ENCODE measurements at regions not wholly inside any gene's neighbourhood (a gene's known extent, or its start where the extent isn't known, plus 50 kb on each side); places are given as distances from the start of the nearest gene placed in this dataset.

GRCh38 chr3:164332831-164333802, 745.2 kb downstream of the SI start (continued):
- TF ChIP-seq POLR2A (IDR thresholded peaks at IDR 0.05; ENCODE audit: borderline replicate concordance, extremely low read depth, insufficient read depth, insufficient read length) (no peak), FOSL1 (IDR thresholded peaks at IDR 0.05; ENCODE audit: low read depth) (no peak), EGR1 (IDR thresholded peaks at IDR 0.05; ENCODE audit: low read depth) (no peak), SIN3A (IDR thresholded peaks at IDR 0.05; ENCODE audit: low read depth) (no peak), EZH2phosphoT487 (IDR thresholded peaks at IDR 0.05; ENCODE audit: borderline replicate concordance) (no peak), ZFX (IDR thresholded peaks at IDR 0.05) (no peak), RAD21 (IDR thresholded peaks at IDR 0.05; ENCODE audit: low read depth) (no peak), JUND (IDR thresholded peaks at IDR 0.05) (no peak)
- TF ChIP-seq, protein P1, sequence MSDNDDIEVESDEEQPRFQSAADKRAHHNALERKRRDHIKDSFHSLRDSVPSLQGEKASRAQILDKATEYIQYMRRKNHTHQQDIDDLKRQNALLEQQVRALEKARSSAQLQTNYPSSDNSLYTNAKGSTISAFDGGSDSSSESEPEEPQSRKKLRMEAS (IDR thresholded peaks at IDR 0.05): no peak
- TF ChIP-seq, protein P2, sequence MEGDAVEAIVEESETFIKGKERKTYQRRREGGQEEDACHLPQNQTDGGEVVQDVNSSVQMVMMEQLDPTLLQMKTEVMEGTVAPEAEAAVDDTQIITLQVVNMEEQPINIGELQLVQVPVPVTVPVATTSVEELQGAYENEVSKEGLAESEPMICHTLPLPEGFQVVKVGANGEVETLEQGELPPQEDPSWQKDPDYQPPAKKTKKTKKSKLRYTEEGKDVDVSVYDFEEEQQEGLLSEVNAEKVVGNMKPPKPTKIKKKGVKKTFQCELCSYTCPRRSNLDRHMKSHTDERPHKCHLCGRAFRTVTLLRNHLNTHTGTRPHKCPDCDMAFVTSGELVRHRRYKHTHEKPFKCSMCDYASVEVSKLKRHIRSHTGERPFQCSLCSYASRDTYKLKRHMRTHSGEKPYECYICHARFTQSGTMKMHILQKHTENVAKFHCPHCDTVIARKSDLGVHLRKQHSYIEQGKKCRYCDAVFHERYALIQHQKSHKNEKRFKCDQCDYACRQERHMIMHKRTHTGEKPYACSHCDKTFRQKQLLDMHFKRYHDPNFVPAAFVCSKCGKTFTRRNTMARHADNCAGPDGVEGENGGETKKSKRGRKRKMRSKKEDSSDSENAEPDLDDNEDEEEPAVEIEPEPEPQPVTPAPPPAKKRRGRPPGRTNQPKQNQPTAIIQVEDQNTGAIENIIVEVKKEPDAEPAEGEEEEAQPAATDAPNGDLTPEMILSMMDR (IDR thresholded peaks at IDR 0.05 in 2 of 3, conservative IDR thresholded peaks at IDR 0.05 in 1 of 3; ENCODE audit: borderline replicate concordance in 1 of 3, insufficient read depth in 1 of 3, low read depth in 2 of 3, low read length in 2 of 3): no peak

- no TSS peak for BruUV-seq (replicated peaks)
- H2AFZ ChIP-seq (ENCODE audit: low read depth, low read length, poor library complexity, severe bottlenecking): no peak overlapping the region
- intact Hi-C loops (cut with micrococcal nuclease): no loop called here
- H3K4me2 ChIP-seq (ENCODE audit: low read length): no peak overlapping the region
- no peak for ATAC-seq
- ChIA-PET RAD21 (ENCODE audit: low non-redundant PET in 1 of 2, low total read pairs in 2 of 2, uncharacterized antibody in 2 of 2, unreplicated experiment in 2 of 2) (no interaction called here), CTCF (interaction anchor here (1.0 kb wide), 1 partner anchor 1540 kb away, joined by 4 read pairs; no protein-coding TSS in a partner anchor), POLR2A (no interaction called here)
- no peak overlapping the region for H3K27ac ChIP-seq (ENCODE audit: low read depth, low read length)
- no peak for DNase-seq (ENCODE audit: low read depth, low spot score)
- H4K20me1 ChIP-seq (ENCODE audit: insufficient read depth): no peaks in the 10 kb centered on the region
- H3K79me2 ChIP-seq (ENCODE audit: insufficient read depth, low read length): no peaks in the 10 kb centered on the region
- TF ChIP-seq SRF (IDR thresholded peaks at IDR 0.05; ENCODE audit: low read depth) (no peak), ZNF274 (IDR thresholded peaks at IDR 0.05; ENCODE audit: low read depth, low read length) (no peak), EGR1 (IDR thresholded peaks at IDR 0.05; ENCODE audit: low read depth) (no peak), CEBPB (IDR thresholded peaks at IDR 0.05; ENCODE audit: low read depth) (no peak), FOSL1 (IDR thresholded peaks at IDR 0.05; ENCODE audit: low read depth) (no peak), YY1 (IDR thresholded peaks at IDR 0.05; ENCODE audit: extremely low read depth, insufficient replicate concordance, low read depth, low read length) (no peak)
- H3K9me2 ChIP-seq (ENCODE audit: insufficient read depth): no peaks in the 10 kb centered on the region
- no peak overlapping the region for H3K9ac ChIP-seq (ENCODE audit: low read length)
- H3K9me3 ChIP-seq (ENCODE audit: control insufficient read depth in 1 of 2, insufficient read depth in 1 of 2, low read depth in 1 of 2, low read length in 2 of 2): no peaks in the 10 kb centered on the region
- H3K4me3 ChIP-seq (replicated peaks in 1 of 2; ENCODE audit: low read depth in 1 of 2, low read length in 2 of 2): no peak overlapping the region
- no peaks in the 10 kb centered on the region for H3K27me3 ChIP-seq (ENCODE audit: insufficient read depth, low read length)
- no peaks in the 10 kb centered on the region for H3K4me1 ChIP-seq (ENCODE audit: control insufficient read depth in 1 of 2, insufficient read depth in 2 of 2, low read length in 2 of 2)
- H3K36me3 ChIP-seq (ENCODE audit: control insufficient read depth in 1 of 2, insufficient read depth in 2 of 2, low read length in 2 of 2): no peaks in the 10 kb centered on the region
Measured at GRCh38 chr3:164326714-164327113, 751.6 kb downstream of the SI start.

Data from HCT116 (cell line).